Neural crest cell (in vitro differentiated cells): ENCODE measurements at regions not wholly inside any gene's neighbourhood (a gene's known extent, or its start where the extent isn't known, plus 50 kb on each side); places are given as distances from the start of the nearest gene placed in this dataset.
"Not testable (repeated sequence)": the region's sequence is repeated elsewhere in the genome, so short reads cannot be mapped to it uniquely, and the experiment has no call there.

Experiments used
- DNase-seq: peaks from one replicate; pipeline ENCODE4 v3.0.0; 2021; ENCODE audit warnings: low read depth, mixed read lengths, low spot score
- H3K27ac Mint-ChIP-seq: one replicate; pipeline ENCODE4 v1.8.0; 2021; ENCODE audit warnings: mild to moderate bottlenecking, mixed read lengths; ENCODE audit not compliant: unreplicated experiment
- H3K27me3 Mint-ChIP-seq: 2 replicates; pipeline ENCODE4 v1.8.0; 2021; ENCODE audit warnings: low read depth, mild to moderate bottlenecking, mixed read lengths
- H3K36me3 Mint-ChIP-seq: 2 replicates; pipeline ENCODE4 v1.8.0; 2021; ENCODE audit warnings: low read depth, mild to moderate bottlenecking, mixed read lengths
- H3K4me1 Mint-ChIP-seq: 2 replicates; pipeline ENCODE4 v1.8.0; 2021; ENCODE audit warnings: mixed read lengths
- H3K4me3 Mint-ChIP-seq: one replicate; pipeline ENCODE4 v1.8.0; 2021; ENCODE audit warnings: mild to moderate bottlenecking, mixed read lengths
- H3K9me3 Mint-ChIP-seq: 2 replicates; pipeline ENCODE4 v1.8.0; 2021; ENCODE audit warnings: mixed read lengths
- CTCF ChIP-seq: fragments of 200-600 bp; sonication (generic); conservative IDR thresholded peaks from 2 replicates; pipeline ENCODE4 v1.5.0; 2021; ENCODE audit warnings: antibody characterized with exemption, mild to moderate bottlenecking

- no peaks in the 10 kb centered on the region for H3K4me1 Mint-ChIP-seq
- no peak for DNase-seq
- no peak overlapping the region for H3K4me3 Mint-ChIP-seq
- no peak for TF ChIP-seq CTCF
- no peaks in the 10 kb centered on the region for H3K27me3 Mint-ChIP-seq
- H3K27ac Mint-ChIP-seq, result no peak overlapping the region
- no peaks in the 10 kb centered on the region for H3K9me3 Mint-ChIP-seq
- no peaks in the 10 kb centered on the region for H3K36me3 Mint-ChIP-seq
Observed at GRCh38 chrX:96474029-96474740, 210.5 kb upstream of the DIAPH2 start.

- H3K4me3 Mint-ChIP-seq, result no peak overlapping the region
- H3K9me3 Mint-ChIP-seq, result no peaks in the 10 kb centered on the region
- DNase-seq, result no peak
- H3K27me3 Mint-ChIP-seq, result no peaks in the 10 kb centered on the region
- H3K36me3 Mint-ChIP-seq, result no peaks in the 10 kb centered on the region
- no peaks in the 10 kb centered on the region for H3K4me1 Mint-ChIP-seq
- no peak overlapping the region for H3K27ac Mint-ChIP-seq
- TF ChIP-seq CTCF, result no peak
Observed at GRCh38 chrX:96474741-96475125, 209.9 kb upstream of the DIAPH2 start.

GRCh38 chrX:96480081-96480480 lies 204.6 kb upstream of the DIAPH2 start:
- H3K27me3 Mint-ChIP-seq, result no peaks in the 10 kb centered on the region
- DNase-seq, result no peak
- H3K4me3 Mint-ChIP-seq, result no peak overlapping the region
- no peaks in the 10 kb centered on the region for H3K36me3 Mint-ChIP-seq
- H3K27ac Mint-ChIP-seq, result no peak overlapping the region
- TF ChIP-seq CTCF, result no peak
- no peaks in the 10 kb centered on the region for H3K4me1 Mint-ChIP-seq
- H3K9me3 Mint-ChIP-seq, result peaks cover 2% of the 10 kb centered on the region

GRCh38 chrX:96481831-96482230 lies 202.8 kb upstream of the DIAPH2 start:
- H3K9me3 Mint-ChIP-seq, result peaks cover 2% of the 10 kb centered on the region
- H3K27ac Mint-ChIP-seq, result no peak overlapping the region
- no peaks in the 10 kb centered on the region for H3K36me3 Mint-ChIP-seq
- H3K4me1 Mint-ChIP-seq, result no peaks in the 10 kb centered on the region
- DNase-seq, result no peak
- no peak overlapping the region for H3K4me3 Mint-ChIP-seq
- H3K27me3 Mint-ChIP-seq, result no peaks in the 10 kb centered on the region
- TF ChIP-seq CTCF, result no peak

GRCh38 chrX:96483647-96484160 lies 200.9 kb upstream of the DIAPH2 start:
- H3K9me3 Mint-ChIP-seq, result peaks cover 2% of the 10 kb centered on the region
- no peaks in the 10 kb centered on the region for H3K36me3 Mint-ChIP-seq
- TF ChIP-seq CTCF, result no peak
- H3K4me1 Mint-ChIP-seq, result no peaks in the 10 kb centered on the region
- H3K4me3 Mint-ChIP-seq, result no peak overlapping the region
- no peak overlapping the region for H3K27ac Mint-ChIP-seq
- DNase-seq, result no peak
- no peaks in the 10 kb centered on the region for H3K27me3 Mint-ChIP-seq

- not testable (repeated sequence) for H3K4me3 Mint-ChIP-seq, H3K9me3 Mint-ChIP-seq, H3K27me3 Mint-ChIP-seq, H3K4me1 Mint-ChIP-seq, DNase-seq, H3K27ac Mint-ChIP-seq, H3K36me3 Mint-ChIP-seq
Observed at GRCh38 chrX:96486687-96487086, 198.0 kb upstream of the DIAPH2 start.
